ENCODE measurements at regions not wholly inside any gene's neighbourhood (a gene's known extent, or its start where the extent isn't known, plus 50 kb on each side); places are given as distances from the start of the nearest gene placed in this dataset.

DNA sequence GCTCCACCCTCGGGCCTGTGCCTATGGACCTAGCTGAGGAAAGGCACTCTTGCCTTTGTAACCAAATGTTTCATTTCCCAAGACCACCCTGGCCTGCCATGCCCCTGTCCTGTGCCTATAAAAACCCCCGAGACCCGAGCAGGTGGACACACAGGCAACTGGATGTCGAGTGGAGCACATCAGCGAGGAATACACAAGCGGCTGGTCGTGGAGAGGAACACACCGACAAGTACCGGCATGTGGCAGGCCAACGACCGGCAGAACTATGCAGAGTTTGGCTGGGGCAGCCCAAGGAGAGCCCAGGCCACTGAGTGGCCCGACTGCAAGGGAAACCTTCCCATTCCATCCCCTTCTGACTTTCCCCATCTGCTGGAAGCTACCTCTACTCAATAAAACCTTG lies 1963.8 kb upstream of the CELF4 start:
- DNase-seq, result no peak

DNA sequence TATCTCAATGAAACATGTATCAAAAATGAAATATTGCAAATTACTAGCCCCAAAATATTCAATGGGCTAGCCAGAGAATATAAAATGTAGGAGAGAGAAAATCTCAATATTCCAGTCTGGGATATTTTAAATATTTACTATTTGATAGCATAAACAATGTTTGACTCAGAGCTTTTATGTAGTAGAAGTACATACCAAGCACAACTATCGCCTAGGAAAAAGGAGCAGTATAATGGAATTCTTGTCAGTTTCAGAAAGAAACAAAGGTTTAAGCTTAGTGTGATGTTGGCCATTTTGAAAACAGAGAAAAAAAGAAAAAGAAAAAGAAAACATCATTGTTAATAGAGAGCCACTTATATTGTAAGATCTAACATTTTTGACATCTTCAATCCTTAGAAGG lies 1961.9 kb upstream of the CELF4 start:
- DNase-seq, result no peak

DNA sequence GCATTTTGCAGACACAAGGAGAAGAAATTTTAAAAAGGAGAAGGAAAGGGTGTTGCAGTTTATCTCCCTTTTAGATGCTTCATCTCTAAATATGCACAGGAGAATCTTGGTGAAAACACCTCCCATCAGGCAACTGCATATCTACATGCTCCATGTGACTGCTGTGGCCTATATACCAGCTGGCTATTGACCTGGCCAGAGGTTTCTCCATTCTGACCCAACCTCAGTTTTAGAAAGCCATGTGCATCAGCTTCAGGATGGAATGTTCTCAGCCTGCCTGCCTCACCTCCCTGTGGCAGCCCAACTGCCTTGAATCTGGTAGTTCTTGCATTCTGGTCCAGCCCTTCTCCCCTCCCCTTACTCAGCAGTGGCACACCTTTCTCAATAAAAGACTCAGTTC lies 1958.8 kb upstream of the CELF4 start:
- DNase-seq, result no peak

DNA sequence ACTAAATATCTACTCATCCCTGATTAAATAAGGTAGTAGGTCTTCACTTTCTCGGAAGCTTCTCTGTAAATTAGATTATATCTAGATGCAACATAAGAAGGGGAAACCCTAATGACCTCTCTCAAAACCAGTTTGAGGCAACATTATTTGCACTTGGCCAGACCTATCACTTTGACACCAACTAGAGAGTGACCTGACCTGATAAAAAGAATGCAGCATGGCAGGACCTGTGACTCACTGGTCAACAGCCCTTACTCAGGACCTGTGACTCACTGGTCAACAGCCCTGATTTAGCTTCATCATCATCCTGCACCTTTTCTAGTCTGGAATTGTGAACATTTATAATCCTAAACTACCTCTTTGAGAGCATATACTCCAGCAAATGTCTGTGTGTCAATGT lies 1957.7 kb upstream of the CELF4 start:
- DNase-seq, result no peak

DNA sequence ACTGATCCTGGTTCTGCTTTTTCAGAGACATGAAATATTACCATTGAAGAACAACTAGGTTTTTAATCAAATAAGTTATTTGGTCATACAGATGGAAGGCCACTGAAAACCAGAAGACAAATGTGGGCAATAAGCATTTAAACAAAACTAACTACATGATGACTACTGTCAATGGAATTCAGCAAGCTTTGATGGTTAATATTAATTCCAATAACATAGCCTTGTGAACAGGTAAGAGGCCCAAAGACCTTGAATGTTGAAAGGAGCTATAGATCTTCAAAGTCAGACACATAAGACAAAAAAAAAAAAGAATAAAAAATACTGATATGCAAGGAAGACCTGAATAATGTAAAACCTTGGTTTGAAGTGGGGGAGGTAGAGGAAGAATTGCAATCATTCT lies 1955.6 kb upstream of the CELF4 start:
- no peak for DNase-seq

DNA sequence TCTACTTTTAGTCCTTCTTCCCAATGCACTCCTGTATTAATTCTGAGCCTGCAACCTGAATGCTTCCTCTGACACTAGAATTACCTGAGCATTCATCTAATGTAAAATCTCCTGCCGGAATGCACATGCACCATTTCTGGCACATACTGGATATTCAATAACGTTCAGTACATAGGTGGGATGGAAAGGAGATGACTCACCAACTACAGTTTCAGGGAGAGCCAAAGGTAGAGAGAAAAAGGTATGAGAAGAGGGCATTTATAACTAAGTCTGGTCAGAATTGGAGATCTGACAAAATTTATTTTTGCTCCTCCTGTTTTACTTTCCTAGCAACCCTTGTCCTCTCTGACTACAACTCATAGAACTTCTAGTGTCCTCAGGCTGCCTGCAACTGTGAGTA lies 1954.1 kb upstream of the CELF4 start:
- DNase-seq, result no peak

DNA sequence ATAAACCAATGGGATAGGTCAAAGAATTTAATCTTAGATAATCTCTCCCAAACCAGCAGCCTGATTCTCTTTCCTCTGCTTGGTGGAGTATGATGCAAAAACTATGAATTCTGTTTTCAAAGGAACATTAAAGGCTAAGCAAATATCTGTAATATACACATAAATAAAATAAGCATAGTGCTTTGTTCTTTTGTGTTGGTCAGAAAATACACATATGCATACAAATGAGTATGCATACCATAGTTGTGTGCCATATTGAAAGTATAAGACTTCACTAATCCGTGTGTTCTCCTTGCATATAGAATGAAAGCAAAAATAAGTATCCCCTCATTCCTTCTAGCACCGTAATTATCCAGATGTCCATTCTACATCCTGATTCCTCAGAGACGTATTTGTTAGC lies 1949.7 kb upstream of the CELF4 start:
- no peak for DNase-seq

DNA sequence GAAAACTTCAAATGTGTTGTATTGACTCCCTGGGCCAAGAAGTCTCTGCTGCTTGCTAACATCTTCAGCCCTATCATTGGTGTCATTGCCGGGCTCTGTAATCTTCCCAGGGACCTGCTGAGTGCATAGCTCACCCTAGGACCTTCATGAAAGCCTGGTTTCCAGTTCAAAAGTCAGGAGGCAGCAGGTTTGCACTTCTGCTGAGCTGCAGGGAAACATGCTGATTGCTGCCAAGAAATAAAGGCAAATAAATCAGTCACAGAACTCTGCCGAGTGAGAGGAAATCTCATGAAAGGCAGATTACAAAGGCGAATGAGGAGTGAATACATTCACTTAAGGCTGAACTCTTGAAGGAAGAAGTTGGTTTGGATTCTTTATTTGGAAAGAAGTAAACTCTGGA lies 1947.6 kb upstream of the CELF4 start:
- DNase-seq, result no peak

DNA sequence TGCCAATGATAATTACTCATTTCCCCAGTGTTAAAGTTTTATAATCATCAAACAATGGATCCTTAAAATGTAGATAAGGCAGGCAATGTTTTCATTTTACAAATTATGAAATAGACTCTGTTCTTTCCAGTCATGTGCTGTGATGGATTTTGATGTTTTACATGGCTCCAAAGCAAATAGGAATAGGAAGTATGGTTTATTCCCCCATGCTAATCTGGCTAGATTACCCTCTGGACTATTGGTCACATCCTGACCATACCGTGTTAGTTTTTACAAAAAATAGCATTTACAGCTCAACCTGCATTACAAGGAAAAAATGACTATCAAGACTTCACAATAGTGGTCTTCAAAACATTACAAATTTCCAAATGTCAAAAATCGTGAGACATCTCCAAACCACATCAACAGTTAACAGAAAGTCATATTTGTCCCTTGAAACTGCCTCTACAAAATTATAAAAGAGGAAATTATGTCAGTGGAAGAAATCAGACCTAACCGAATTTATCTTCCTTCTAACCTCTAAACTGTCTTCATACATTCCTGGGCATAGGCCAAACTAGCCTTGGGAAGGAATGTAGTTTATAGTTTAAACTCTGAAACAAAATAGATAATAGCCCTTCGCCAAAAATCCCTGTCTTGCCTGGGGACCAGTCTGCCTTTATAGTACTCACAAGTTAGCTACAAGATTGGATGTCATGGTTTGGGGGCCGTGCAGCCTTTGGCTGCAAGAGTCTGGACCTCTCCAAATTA lies 1941.2 kb upstream of the CELF4 start:
- DNase-seq, result no peak

DNA sequence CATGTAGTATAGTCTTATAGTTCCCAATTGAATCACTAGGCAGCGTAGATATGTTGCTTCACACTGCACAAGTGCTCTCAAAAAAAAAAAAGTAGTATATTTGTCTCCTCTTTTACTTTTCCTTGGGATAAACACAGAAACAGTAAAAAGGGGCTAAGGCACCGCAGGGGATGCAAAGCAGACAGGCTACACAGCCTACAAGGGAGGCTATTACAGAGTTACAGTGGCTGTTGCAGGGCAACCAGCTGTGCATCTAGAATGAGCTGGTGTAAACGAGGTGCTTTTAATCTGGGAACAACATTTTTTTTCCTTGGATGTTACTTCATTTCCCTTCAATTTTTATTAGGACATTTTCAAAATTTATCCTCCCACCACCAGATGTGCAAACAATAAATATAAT lies 1934.7 kb upstream of the CELF4 start:
- DNase-seq, result no peak

DNA sequence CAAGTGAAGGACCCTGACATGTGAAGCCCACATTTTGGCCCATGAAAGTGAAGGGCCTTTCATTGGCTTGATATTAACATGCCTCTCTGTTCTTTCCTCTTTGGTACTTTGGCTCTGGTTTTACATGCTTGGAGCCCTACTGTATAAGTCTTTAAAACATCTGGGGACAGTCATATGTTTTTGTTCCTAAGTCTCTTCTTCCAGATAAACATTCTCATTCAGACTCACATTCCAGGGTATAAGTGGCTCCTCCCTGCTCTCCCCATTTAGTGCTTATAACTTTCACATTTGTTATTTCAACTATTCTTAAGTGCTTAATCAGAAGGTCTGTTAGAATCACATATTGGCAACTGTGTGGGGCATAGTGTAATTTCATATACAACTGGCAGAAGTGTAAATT lies 1932.2 kb upstream of the CELF4 start:
- no peak for DNase-seq

DNA sequence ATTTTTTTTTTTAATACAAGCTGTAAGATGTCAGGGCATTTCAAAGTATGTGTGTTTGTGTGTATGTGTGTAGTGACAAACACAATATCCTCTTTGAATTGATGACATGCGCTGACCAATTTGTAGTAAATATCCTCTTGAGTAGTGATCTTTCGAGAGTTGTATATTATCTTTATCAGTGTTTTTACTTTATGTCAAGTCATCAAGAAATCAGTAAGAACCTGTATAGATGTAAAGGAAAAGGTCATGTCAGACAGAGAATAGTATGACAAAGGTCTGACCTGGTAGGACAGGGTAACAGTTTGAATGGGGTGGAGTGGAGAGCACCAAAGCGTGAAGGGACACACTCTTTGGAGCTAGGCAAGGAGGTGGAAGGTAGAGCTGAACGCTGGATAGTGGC lies 1931.4 kb upstream of the CELF4 start:
- DNase-seq, result no peak

DNA sequence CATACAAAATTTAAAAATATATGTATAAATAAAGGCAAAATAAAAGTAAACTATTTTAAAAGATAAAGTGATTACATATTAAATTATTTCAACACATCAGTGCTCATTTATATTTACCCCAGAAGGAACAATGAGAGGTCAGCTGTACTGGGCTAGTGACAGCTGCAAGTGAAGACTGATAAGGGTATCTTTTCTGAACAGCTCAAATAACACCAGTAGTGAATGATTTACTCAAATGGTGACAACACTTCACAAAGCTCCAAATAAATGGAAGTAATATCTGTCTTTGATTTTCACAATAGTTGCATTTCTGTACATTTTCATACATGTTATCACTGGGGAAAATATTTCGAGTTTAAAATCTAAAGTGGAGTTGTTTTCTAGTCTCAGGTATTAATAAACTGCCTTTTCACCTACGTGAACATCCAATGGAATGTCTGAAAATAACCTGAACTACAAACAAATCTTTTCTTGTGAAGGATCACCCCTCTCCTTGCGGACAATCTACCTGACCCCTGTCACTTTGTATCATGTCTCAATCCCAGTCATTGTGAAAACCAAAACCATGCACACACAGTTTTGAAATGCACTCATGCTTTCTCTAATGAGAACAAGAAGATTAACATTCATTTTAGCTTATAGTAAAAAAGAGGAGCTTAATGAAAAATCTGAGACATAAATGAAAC lies 1928.8 kb upstream of the CELF4 start:
- DNase-seq, result no peak

DNA sequence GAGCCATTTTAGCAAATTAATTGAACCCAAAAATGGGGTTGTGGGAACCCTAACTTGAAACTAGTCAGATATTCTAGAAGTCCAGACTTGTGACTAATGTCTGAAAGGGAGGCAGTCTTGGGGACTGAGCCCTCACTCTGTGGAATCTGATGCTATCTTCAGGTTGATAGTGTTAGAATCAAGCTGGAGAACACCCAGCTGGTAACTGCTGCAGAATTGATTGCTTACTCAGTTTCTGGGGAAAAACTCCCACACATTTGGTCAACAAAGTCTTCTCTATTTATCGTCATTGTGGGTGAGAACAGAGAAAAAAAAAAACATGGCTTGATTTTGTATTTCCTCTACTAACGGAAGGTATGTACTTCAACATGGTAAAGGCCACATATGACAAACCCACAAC lies 1925.8 kb upstream of the CELF4 start:
- DNase-seq, result no peak

DNA sequence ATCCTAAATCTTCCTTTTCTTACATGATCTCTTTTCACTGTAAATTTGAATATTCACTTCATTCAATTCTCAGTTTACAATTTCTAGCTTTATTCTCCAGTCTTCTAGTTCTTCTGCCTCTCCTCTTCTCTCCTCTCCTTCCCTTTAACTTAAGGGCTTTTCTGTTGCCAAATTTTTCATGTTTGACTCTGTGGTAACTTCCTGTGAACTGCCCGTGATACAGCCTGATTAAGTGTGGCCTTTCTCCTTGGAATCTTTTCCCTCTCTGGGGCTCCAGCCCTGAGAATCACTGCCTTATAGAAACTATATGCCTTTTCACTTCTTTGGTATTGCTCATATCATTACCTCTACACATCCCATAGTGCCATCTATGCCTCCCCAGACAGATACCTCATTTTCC lies 1923.8 kb upstream of the CELF4 start:
- no peak for DNase-seq

DNA sequence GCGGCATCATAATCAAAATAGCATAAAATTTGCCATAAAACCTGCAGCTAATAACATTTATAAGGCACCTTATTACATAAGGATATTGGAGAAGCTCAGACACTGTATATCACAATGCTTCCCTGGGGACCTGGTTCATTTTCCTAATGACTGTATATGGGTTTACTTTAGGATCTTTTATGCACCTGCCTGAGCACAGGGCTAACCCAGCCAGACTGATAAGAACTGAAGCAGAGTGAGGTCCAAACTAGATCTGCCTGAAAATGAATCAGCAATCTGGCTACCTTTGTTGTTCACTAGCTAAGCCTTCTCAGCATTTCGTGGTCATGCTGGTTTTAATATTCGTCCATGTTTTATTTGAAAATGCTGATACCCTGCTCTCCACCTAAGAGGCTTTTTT lies 1922.3 kb upstream of the CELF4 start:
- no peak for DNase-seq

DNA sequence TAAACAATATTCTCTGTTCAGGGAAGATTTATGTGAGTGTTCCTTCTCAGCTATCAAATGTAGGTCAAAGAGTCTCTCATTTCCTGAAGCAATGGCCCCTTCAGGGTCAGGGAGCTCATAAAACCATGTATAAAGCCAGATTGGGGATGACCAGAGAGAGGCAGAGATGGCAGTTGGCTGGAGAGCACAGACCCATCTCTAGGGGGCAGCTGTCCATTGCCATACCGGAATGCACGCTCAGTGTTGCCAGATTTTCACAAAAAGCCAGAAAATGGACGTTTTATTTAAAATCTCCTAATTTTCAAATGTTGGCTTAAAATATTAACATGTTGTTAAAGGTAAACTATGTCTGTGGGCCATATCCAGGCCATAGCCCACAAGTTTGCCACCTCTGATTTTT lies 1920.7 kb upstream of the CELF4 start:
- no peak for DNase-seq

DNA sequence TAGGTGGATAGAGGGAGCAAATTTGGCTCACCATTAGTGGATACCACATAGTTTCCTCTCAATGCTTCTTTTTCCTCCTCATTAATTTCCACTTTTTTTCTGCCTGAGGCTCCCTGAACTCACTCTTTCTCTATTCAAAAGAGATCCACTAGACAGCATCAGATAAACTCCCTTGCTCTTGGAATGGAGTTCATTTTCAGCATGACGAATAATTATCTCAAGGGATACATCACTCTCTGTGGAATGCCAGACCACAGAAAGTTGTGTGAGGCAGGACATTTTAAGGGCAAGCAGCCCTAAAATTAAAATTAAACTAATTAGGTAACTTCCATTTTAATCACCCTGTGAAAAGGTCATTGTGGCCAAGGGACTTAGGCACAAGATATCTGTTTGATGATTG lies 1920.1 kb upstream of the CELF4 start:
- DNase-seq, result no peak

DNA sequence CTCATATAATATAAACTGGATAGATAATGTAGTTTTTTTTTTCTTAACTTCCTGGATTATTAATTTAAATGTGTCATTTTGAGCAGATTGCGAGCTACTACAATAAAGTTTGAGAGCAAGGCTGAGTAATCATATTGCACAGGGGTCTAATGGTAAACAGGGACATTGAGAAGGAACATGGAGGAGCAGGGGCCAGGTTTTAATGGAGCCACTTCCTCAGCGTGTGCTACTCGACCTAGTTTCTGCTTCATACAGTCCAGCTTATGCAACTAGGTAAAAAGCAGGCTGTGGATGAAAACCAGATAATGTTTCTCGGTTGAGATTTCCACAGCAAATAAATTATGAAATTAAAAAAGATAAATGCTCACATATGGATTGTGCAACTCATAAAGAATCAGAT lies 1915.7 kb upstream of the CELF4 start:
- no peak for DNase-seq

DNA sequence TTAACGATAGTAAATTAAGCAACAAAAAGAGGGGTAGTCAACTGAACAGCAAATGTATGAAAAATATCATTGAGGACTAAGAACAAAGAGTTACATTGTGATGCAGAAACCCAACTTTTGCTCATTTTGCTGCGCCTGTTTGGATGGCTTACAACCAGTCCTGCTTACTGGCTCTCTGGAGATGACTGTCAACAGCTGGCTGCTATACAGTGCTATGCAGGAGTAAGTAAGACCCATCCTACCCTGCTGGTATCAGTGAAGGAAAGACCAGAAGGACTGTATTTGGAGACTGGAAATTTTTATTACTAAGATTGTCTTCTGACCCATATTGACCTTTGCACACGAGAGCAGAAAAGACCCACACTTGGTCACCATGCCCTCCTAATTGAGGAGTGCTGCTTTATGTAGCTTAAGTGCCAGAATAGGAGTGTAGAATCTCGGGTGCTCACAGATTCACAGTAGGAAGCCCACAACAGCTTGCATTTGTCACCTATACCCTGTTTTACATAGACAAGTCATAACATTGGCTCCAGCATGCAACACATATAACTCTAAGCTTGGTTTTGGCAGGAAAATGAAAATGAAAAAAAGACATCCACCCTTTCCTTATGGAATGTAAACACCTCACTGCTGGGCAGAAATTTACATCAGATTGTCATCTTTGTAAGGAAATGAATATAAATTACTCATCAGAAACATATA lies 1915.0 kb upstream of the CELF4 start:
- no peak for DNase-seq

DNA sequence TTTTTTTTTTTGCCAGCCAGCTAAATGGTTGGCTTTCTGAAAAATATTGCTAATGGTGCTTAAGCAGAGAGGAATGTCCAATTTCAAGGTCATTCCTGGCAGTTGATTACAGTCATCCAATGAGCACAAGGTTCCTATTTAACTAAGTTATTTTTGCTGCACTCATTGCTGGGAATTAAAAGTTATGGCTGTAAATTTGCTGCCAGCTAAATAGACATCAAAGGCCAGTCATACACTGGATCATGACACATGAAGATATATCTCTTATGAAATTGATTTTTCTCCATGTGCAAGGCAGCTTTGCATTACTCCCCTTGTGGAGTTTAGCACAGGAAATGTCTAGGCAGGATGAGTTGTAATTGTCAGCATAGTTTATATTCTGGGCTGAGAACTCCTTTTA lies 1898.4 kb upstream of the CELF4 start:
- DNase-seq, result no peak

DNA sequence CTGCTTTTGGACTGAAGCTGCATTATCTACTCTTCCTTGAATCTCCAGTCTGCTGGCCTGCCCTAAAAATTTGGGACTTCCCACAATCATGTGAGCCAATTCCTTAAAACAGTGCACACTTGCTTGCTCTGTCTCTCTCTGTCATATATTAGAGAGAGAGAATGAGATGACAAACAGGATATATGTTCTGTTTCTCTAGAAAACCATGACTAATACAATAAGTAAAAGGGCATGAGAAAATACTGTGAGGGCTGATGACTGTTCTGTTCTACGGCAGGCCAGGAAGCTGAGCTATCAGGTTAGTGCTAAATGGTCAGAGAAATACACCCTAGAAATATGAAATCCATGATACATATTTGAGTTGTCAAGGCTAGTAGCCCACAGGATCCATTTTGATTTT lies 1896.8 kb upstream of the CELF4 start:
- DNase-seq, result no peak

DNA sequence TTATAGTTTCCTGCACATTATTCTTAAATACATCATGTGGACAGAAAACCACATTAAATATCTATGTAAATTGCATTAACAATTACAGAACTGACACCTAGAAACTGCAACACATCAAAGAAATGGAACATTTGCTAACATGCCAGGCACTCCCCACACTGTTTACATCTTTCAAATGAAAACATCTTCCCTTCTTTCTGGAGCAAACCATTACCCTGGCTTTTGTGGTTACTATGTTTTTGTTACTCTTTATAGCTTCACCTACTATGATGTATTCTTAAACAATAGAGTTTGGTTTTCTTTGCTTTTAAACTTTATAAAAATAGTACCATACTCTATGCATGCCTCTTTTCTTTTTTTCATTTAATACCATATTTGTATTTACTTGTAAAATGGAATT lies 1894.5 kb upstream of the CELF4 start:
- DNase-seq, result no peak

DNA sequence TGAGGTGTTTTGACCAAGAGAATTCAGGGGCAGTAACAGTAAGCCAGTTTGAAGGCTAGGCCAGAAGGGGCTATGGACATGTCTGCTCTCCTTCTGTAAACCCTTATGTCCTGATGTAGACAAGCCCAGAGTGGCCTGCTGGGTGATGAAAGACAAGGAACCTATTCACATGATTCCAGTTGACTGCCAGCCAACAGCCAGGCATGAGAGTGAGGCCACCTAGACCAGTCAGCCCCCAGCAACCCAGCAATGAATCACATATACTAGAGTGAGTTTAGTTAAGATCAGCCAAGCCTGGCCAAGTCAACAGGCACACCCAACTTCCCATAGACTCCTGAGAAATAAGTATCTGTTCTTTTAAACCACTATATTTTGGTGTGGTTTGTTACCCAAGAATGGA lies 1889.7 kb upstream of the CELF4 start:
- DNase-seq, result no peak
